Spleen (tissue), 11 donors: ENCODE measurements at regions not wholly inside any gene's neighbourhood (a gene's known extent, or its start where the extent isn't known, plus 50 kb on each side); places are given as distances from the start of the nearest gene placed in this dataset.

Experiments
- DNase-seq: peaks from one replicate; pipeline ENCODE4 v3.0.0-alpha.2; 2020
- H3K27ac ChIP-seq, 8 donors: fragments of 200-600 bp; sonication (generic) in 7 of 8; 1 replicate in 4 of 8; 2 replicates in 4 of 8; pipeline versions ENCODE4 v1.5.0 to v1.8.0; 2016 to 2021; ENCODE audit warnings: inconsistent platforms in 4 of 8, mild to moderate bottlenecking in 4 of 8, moderate library complexity in 1 of 8
- H3K27me3 ChIP-seq, 7 donors: fragments of 200-600 bp; sonication (generic) in 6 of 7; replicated peaks in 1 of 7; 1 replicate in 4 of 7; 2 replicates in 3 of 7; pipeline versions ENCODE4 v1.5.0 to v1.8.0; 2016 to 2021; ENCODE audit warnings: inconsistent platforms in 3 of 7, mild to moderate bottlenecking in 1 of 7
- H3K36me3 ChIP-seq, 6 donors: fragments of 200-600 bp; sonication (generic) in 5 of 6; 1 replicate in 4 of 6; 2 replicates in 2 of 6; pipeline versions ENCODE4 v1.5.0 to v1.8.0; 2016 to 2021; ENCODE audit warnings: inconsistent platforms in 2 of 6
- H3K4me1 ChIP-seq, 6 donors: fragments of 200-600 bp; sonication (generic) in 5 of 6; 1 replicate in 3 of 6; 2 replicates in 3 of 6; pipeline versions ENCODE4 v1.5.0 to v1.8.0; 2016 to 2021; ENCODE audit warnings: inconsistent platforms in 3 of 6
- H3K4me3 ChIP-seq, 8 donors: fragments of 200-600 bp; sonication (generic) in 7 of 8; 1 replicate in 4 of 8; 2 replicates in 4 of 8; pipeline versions ENCODE4 v1.5.0 to v1.8.0; 2016 to 2021; ENCODE audit warnings: inconsistent platforms in 4 of 8, mild to moderate bottlenecking in 4 of 8, moderate library complexity in 2 of 8
- H3K9me3 ChIP-seq, 8 donors: fragments of 200-600 bp; sonication (generic) in 7 of 8; 1 replicate in 4 of 8; 2 replicates in 4 of 8; pipeline versions ENCODE4 v1.5.0 to v1.8.0; 2016 to 2021; ENCODE audit warnings: inconsistent platforms in 4 of 8
- POLR2A ChIP-seq, 3 donors: fragments of 450-650 bp; IDR thresholded peaks; one replicate each; pipeline ENCODE4 v1.5.1; 2017; ENCODE audit warnings: antibody characterized with exemption in 3 of 3, mild to moderate bottlenecking in 1 of 3
- POLR2AphosphoS5 ChIP-seq, 3 donors: sonication (generic); formaldehyde crosslinking; IDR thresholded peaks; one replicate each; pipeline ENCODE4 v1.5.1; 2017; ENCODE audit warnings: antibody characterized with exemption in 3 of 3
- WGBS, 5 donors: extraction: QIAGEN DNeasy Blood & Tissue Kit in 3 of 5; methylation state at CpG; one replicate each; pipeline versions ENCODE4 v1.1.5 to v1.1.7; 2013 to 2018; 5-methylcytosine and 5-hydroxymethylcytosine counted together
- intact Hi-C: fragments of 100-400 bp; cut with DNase I; formaldehyde crosslinking; loops from one replicate; pipeline ENCODE4 v1.15.0; 2023; ENCODE audit warnings: low total_unique reads
- TF ChIP-seq, protein P1 (sequence below), 11 experiments: fragments of 200-600 bp in 7 of 11; fragments of 450-650 bp in 4 of 11; sonication (generic) in 4 of 11; IDR thresholded peaks in 8 of 11; conservative IDR thresholded peaks in 3 of 11; 1 replicate in 7 of 11; 2 replicates in 4 of 11; pipeline versions ENCODE4 v1.4.0 to v1.8.0; 2016 to 2021; ENCODE audit warnings: antibody characterized with exemption in 11 of 11, inconsistent platforms in 4 of 11, mild to moderate bottlenecking in 1 of 11
- donor health status: healthy with polysubstance abuse.
- donor health status: DM: no; HTN: no; CAD: no; lungs with moderate emphysema.
- donor health status: DM: no; HTN: no; CAD: no.
- donor health status: Bipolar disorder and iron deficiency.
- donor health status: healthy.
- donor health status: DM: no; HTN: no; CAD: no.
- donor health status: DM: yes; HTN: yes; CAD: no.

DNA sequence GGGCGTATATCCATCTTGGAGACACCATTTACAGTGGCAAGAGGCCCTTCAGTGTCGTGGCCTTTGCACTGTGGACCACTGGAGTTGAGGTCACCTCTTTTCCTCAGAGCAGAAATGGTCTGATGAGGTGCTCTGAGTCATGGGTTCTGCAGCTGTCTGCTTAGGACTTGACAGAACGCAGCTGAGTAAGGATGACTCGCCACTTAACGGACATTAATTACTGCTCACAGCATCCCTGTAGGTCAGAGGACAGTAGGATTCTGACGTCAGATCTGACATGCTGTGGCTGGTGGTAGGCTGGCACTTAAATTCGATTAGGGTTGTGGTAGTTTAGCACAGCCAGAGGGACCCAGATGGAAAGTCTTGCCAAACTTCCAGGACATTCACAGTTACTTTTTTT is 479.4 kb downstream of the DMAC1 start:
- no peak for TF ChIP-seq POLR2AphosphoS5 (IDR thresholded peaks at IDR 0.05)
- TF ChIP-seq, protein P1, sequence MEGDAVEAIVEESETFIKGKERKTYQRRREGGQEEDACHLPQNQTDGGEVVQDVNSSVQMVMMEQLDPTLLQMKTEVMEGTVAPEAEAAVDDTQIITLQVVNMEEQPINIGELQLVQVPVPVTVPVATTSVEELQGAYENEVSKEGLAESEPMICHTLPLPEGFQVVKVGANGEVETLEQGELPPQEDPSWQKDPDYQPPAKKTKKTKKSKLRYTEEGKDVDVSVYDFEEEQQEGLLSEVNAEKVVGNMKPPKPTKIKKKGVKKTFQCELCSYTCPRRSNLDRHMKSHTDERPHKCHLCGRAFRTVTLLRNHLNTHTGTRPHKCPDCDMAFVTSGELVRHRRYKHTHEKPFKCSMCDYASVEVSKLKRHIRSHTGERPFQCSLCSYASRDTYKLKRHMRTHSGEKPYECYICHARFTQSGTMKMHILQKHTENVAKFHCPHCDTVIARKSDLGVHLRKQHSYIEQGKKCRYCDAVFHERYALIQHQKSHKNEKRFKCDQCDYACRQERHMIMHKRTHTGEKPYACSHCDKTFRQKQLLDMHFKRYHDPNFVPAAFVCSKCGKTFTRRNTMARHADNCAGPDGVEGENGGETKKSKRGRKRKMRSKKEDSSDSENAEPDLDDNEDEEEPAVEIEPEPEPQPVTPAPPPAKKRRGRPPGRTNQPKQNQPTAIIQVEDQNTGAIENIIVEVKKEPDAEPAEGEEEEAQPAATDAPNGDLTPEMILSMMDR (IDR thresholded peaks at IDR 0.05 in 8 of 11, conservative IDR thresholded peaks at IDR 0.05 in 3 of 11): no peak
- TF ChIP-seq POLR2A (IDR thresholded peaks at IDR 0.05): no peak

DNA sequence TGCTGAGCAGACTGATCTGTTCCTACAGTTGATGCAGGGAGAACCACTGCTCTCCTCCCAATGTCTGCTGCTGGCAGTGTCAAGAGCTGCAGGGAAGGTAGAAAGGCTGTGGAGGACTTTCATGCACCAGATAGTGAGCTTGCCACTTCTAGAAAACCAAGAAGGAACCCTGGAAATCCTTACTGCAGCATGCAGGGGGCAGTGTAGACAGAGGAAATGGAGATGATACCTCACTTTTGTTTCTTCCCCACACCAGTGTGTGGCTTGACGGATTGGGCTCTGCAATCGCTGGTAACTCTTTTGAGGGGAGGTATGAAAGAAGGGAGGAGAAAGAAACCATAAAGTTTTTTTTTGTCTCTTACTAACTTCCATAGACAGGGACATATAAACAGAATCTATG is 480.7 kb downstream of the DMAC1 start:
- 53 to 96% (median 86%) methylated on average over 2 of the region's 2 CpGs for WGBS, 5 donors
- Histone ChIP-seq H3K27me3 (no peaks in the 10 kb centered on the region), H3K4me1 (no peaks in the 10 kb centered on the region), H3K36me3 (no peaks in the 10 kb centered on the region), H3K27ac (no peak overlapping the region), H3K9me3 (peaks cover 0 to 15% (median 7%) of the 10 kb centered on the region in 8 donors), H3K4me3 (no peak overlapping the region)
- DNase-seq: no peak
- no peak for TF ChIP-seq POLR2A (IDR thresholded peaks at IDR 0.05)
- TF ChIP-seq, protein P1 (IDR thresholded peaks at IDR 0.05 in 8 of 11, conservative IDR thresholded peaks at IDR 0.05 in 3 of 11): no peak
- no peak for TF ChIP-seq POLR2AphosphoS5 (IDR thresholded peaks at IDR 0.05)
- intact Hi-C loops: no loop called here

More for the DNA sequence above, 479.4 kb downstream of the DMAC1 start:
- Histone ChIP-seq H3K36me3 (no peaks in the 10 kb centered on the region), H3K27me3 (no peaks in the 10 kb centered on the region), H3K27ac (no peak overlapping the region), H3K4me3 (no peak overlapping the region), H3K9me3 (peaks cover 0 to 3% (median 0%) of the 10 kb centered on the region in 8 donors), H3K4me1 (no peaks in the 10 kb centered on the region)
- 61 to 79% (median 67%) methylated on average over 7 of the region's 7 CpGs for WGBS, 5 donors
- intact Hi-C loops: no loop called here
- DNase-seq: no peak

DNA sequence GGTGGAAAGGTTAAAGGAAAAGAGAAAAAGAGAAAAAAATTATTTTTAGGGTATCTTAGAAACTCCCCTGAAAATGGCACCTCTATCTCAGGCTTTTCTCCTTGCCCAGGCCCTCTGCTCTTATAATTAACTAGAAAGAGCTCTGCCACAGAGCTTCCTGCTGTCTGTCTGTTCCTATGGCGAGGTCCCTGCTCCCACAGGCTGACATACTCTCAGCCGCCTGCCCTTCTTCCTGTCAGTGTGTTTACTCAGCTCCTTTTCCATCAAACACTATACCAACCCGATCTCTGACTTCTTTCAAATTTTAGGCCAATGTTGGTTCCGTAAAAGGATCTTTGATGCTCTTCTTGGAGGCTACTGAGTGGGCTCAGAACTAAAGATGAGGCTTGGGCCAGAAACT is 482.6 kb downstream of the DMAC1 start:
- H3K4me1 ChIP-seq: no peaks in the 10 kb centered on the region
- no peaks in the 10 kb centered on the region for H3K27me3 ChIP-seq
- no peak for DNase-seq
- H3K27ac ChIP-seq: no peak overlapping the region
- no peaks in the 10 kb centered on the region for H3K36me3 ChIP-seq
- H3K9me3 ChIP-seq: peaks cover 0 to 35% (median 26%) of the 10 kb centered on the region in 8 donors
- intact Hi-C loops: no loop called here
- TF ChIP-seq POLR2A (IDR thresholded peaks at IDR 0.05) (no peak), POLR2AphosphoS5 (IDR thresholded peaks at IDR 0.05) (no peak)
- TF ChIP-seq, protein P1 (IDR thresholded peaks at IDR 0.05 in 8 of 11, conservative IDR thresholded peaks at IDR 0.05 in 3 of 11): no peak
- H3K4me3 ChIP-seq: no peak overlapping the region
- WGBS, 5 donors: 48 to 62% (median 55%) methylated on average over 4 of the region's 4 CpGs

DNA sequence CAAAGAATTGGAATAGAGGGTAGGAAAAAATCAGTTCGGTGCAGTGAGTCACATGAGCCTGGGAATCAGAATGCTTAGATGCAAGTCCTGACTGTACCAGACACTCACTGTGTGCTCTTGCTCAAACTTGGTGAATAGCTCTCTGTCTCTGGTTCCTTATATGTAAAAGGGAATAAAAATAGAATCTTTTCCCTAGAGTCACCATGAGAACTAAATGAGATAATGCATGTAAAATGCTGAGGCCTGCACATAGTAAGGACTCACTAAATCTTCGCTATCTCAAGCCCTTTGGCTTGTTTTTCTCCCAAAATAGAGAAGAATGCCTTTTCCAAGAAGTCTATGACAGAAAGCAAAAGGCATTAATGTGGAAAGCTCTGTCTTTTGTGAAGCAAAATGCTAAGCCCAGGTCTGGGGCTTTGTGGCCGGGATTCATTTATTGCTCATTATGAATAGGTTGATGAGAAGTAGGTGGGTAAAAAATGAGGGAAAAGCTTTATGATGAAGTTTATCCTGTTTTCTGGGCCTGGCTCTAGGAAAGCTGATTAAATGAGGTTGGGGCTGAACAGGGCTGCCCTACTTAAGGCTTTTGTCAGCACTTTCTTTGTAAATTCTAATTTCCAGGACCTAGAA is 483.3 kb downstream of the DMAC1 start:
- H3K27me3 ChIP-seq: no peaks in the 10 kb centered on the region
- TF ChIP-seq POLR2A (IDR thresholded peaks at IDR 0.05) (no peak), POLR2AphosphoS5 (IDR thresholded peaks at IDR 0.05) (no peak)
- TF ChIP-seq, protein P1 (IDR thresholded peaks at IDR 0.05 in 8 of 11, conservative IDR thresholded peaks at IDR 0.05 in 3 of 11): no peak
- intact Hi-C loops: no loop called here
- 64 to 91% (median 88%) methylated on average over 3 of the region's 3 CpGs for WGBS, 5 donors
- H3K27ac ChIP-seq: no peak overlapping the region
- peaks cover 0 to 41% (median 33%) of the 10 kb centered on the region in 8 donors for H3K9me3 ChIP-seq
- H3K36me3 ChIP-seq: no peaks in the 10 kb centered on the region
- H3K4me1 ChIP-seq: no peaks in the 10 kb centered on the region
- DNase-seq: no peak
- H3K4me3 ChIP-seq: no peak overlapping the region
